ENCODE measurements at regions not wholly inside any gene's neighbourhood (a gene's known extent, or its start where the extent isn't known, plus 50 kb on each side); places are given as distances from the start of the nearest gene placed in this dataset.
"Not testable (repeated sequence)": the region's sequence is repeated elsewhere in the genome, so short reads cannot be mapped to it uniquely, and the experiment has no call there.

DNA sequence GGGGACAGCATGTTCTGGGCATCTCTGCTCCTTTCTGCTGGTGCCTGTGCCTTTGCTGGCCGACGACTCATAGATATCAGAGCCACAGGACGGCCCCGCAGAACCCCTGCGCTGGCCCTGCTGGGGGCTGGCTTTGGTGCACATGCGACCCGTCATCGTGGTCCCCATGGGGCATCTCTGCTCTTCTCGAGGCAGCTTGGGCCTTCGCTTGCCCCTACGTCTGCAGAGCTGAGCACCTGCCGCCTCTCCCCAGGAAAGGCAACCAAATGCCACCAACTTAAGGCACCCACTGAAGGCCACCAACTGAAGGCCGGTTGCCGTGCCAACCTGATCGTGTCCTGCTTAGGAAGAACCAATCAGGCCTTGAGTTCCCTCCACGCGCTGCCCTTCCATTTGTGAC is 153.1 kb downstream of the FOXD4L6 start:
- not testable (repeated sequence) for H3K4me2 ChIP-seq (ENCODE audit: low read depth, low read length, poor library complexity, severe bottlenecking); H2AFZ ChIP-seq (ENCODE audit: low read depth, low read length, severe bottlenecking); H3K4me3 ChIP-seq (ENCODE audit: insufficient read depth, low read length, poor library complexity, severe bottlenecking)

GRCh38 chr9:40974912-40975311 is 153.6 kb downstream of the FOXD4L6 start:
- H4K20me1 ChIP-seq (ENCODE audit: low read depth, low read length); H3K27me3 ChIP-seq (ENCODE audit: low read length); H3K36me3 ChIP-seq (ENCODE audit: low read length); H3K79me2 ChIP-seq (ENCODE audit: insufficient read depth, low read length); H2AFZ ChIP-seq (ENCODE audit: low read depth, low read length, severe bottlenecking); H3F3A ChIP-seq (ENCODE audit: insufficient read depth); H3K27ac ChIP-seq (ENCODE audit: low read depth, low read length); H3K9me2 ChIP-seq (replicated peaks; ENCODE audit: insufficient read depth, low read length); H3K9ac ChIP-seq (ENCODE audit: low read length); H3K4me3 ChIP-seq (ENCODE audit: insufficient read depth, low read length, poor library complexity, severe bottlenecking); H3K9me3 ChIP-seq (ENCODE audit: insufficient read depth, low read length); H3K4me2 ChIP-seq (ENCODE audit: low read depth, low read length, poor library complexity, severe bottlenecking): not testable (repeated sequence)

More for the DNA sequence above, 153.1 kb downstream of the FOXD4L6 start:
- not testable (repeated sequence) for H3K9me3 ChIP-seq (ENCODE audit: insufficient read depth, low read length); H3K9ac ChIP-seq (ENCODE audit: low read length); H3K27ac ChIP-seq (ENCODE audit: low read depth, low read length); H3K9me2 ChIP-seq (replicated peaks; ENCODE audit: insufficient read depth, low read length); H3F3A ChIP-seq (ENCODE audit: insufficient read depth); H3K36me3 ChIP-seq (ENCODE audit: low read length); H3K79me2 ChIP-seq (ENCODE audit: insufficient read depth, low read length); H4K20me1 ChIP-seq (ENCODE audit: low read depth, low read length); H3K27me3 ChIP-seq (ENCODE audit: low read length)

DNA sequence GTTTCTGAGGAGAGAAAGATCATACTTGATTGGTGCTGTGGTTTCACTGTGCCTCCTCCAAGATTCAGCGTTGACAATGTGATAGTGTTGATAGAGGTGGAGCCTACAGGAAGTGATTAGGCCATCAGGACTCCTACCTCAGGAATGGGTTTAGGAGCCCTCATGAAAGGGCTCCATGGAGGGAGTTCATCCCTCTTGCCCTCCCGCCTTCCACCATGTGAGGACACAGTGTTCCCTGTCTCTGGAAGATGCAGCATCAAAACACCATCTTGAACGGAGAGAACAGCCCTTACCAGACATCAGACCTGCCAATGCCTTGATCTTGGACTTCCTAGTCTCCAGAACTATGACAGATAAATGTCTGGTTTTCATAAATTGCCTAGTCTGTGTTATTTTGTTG is 156.7 kb downstream of the FOXD4L6 start:
- not testable (repeated sequence) for H3F3A ChIP-seq (ENCODE audit: insufficient read depth); H4K20me1 ChIP-seq (ENCODE audit: low read depth, low read length); H3K79me2 ChIP-seq (ENCODE audit: insufficient read depth, low read length); H3K4me3 ChIP-seq (ENCODE audit: insufficient read depth, low read length, poor library complexity, severe bottlenecking); H3K9me3 ChIP-seq (ENCODE audit: insufficient read depth, low read length); H3K27ac ChIP-seq (ENCODE audit: low read depth, low read length); H3K9ac ChIP-seq (ENCODE audit: low read length); H3K9me2 ChIP-seq (replicated peaks; ENCODE audit: insufficient read depth, low read length); H3K27me3 ChIP-seq (ENCODE audit: low read length); H2AFZ ChIP-seq (ENCODE audit: low read depth, low read length, severe bottlenecking); H3K36me3 ChIP-seq (ENCODE audit: low read length); H3K4me2 ChIP-seq (ENCODE audit: low read depth, low read length, poor library complexity, severe bottlenecking)

DNA sequence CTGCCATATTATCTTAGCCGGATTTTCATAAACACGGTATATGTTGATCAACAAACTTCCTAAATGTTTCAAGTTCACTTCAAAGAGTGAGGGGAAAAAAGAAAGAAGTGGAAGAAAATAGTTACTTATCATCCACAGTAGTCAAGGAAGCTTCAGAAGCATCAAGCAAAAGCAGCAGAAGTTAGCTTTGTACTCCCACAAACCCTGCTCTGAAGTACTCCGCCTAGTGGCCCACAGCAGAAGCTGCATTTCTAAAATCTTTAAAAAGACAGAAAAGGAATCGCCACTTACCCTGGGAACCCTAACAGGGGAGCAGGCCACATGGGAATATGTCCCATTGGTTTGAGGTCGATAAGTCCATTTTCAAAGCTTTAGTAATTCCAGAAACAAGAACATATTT is 158.1 kb downstream of the FOXD4L6 start:
- not testable (repeated sequence) for H3K36me3 ChIP-seq (ENCODE audit: low read length); H3K9me3 ChIP-seq (ENCODE audit: insufficient read depth, low read length); H3K27ac ChIP-seq (ENCODE audit: low read depth, low read length); H3K79me2 ChIP-seq (ENCODE audit: insufficient read depth, low read length); H3K9me2 ChIP-seq (replicated peaks; ENCODE audit: insufficient read depth, low read length); H3K27me3 ChIP-seq (ENCODE audit: low read length); H2AFZ ChIP-seq (ENCODE audit: low read depth, low read length, severe bottlenecking); H3K9ac ChIP-seq (ENCODE audit: low read length); H3F3A ChIP-seq (ENCODE audit: insufficient read depth); H3K4me2 ChIP-seq (ENCODE audit: low read depth, low read length, poor library complexity, severe bottlenecking); H4K20me1 ChIP-seq (ENCODE audit: low read depth, low read length); H3K4me3 ChIP-seq (ENCODE audit: insufficient read depth, low read length, poor library complexity, severe bottlenecking)
- TF ChIP-seq, protein P1, sequence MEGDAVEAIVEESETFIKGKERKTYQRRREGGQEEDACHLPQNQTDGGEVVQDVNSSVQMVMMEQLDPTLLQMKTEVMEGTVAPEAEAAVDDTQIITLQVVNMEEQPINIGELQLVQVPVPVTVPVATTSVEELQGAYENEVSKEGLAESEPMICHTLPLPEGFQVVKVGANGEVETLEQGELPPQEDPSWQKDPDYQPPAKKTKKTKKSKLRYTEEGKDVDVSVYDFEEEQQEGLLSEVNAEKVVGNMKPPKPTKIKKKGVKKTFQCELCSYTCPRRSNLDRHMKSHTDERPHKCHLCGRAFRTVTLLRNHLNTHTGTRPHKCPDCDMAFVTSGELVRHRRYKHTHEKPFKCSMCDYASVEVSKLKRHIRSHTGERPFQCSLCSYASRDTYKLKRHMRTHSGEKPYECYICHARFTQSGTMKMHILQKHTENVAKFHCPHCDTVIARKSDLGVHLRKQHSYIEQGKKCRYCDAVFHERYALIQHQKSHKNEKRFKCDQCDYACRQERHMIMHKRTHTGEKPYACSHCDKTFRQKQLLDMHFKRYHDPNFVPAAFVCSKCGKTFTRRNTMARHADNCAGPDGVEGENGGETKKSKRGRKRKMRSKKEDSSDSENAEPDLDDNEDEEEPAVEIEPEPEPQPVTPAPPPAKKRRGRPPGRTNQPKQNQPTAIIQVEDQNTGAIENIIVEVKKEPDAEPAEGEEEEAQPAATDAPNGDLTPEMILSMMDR (IDR thresholded peaks at IDR 0.05; ENCODE audit: insufficient read depth, low read length, poor library complexity, severe bottlenecking), result peak; percentile 20

DNA sequence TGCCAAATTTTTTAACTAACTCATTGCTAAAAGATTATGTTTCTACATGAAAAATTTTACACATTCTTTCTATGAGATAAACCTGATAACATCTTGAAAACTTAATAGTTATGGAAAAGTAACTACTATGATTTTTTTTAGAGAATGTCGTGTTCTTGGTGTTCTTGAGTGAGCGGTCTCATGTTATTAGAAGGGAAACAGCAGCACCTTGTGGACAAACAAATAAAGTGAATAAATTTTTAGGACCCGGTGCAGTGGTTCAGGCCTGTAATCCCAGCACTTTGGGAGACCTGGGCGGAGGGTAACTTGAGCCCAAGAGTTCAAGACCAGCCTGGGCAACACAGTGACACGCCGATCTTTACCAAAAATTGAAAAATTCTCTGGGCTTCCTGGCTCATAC is 166.0 kb downstream of the FOXD4L6 start:
- not testable (repeated sequence) for H3K27me3 ChIP-seq (ENCODE audit: low read length); H3K4me3 ChIP-seq (ENCODE audit: insufficient read depth, low read length, poor library complexity, severe bottlenecking); H3K9ac ChIP-seq (ENCODE audit: low read length); H3K9me3 ChIP-seq (ENCODE audit: insufficient read depth, low read length); H3K9me2 ChIP-seq (replicated peaks; ENCODE audit: insufficient read depth, low read length); H3K79me2 ChIP-seq (ENCODE audit: insufficient read depth, low read length); H3K27ac ChIP-seq (ENCODE audit: low read depth, low read length); H3K36me3 ChIP-seq (ENCODE audit: low read length); H2AFZ ChIP-seq (ENCODE audit: low read depth, low read length, severe bottlenecking); H4K20me1 ChIP-seq (ENCODE audit: low read depth, low read length); H3F3A ChIP-seq (ENCODE audit: insufficient read depth); H3K4me2 ChIP-seq (ENCODE audit: low read depth, low read length, poor library complexity, severe bottlenecking)

GRCh38 chr9:40951876-40952494 is 176.5 kb downstream of the FOXD4L6 start:
- not testable (repeated sequence) for H3K9me3 ChIP-seq (ENCODE audit: insufficient read depth, low read length); H3K9ac ChIP-seq (ENCODE audit: low read length); H4K20me1 ChIP-seq (ENCODE audit: low read depth, low read length)

GRCh38 chr9:40946228-40946627 is 182.3 kb downstream of the FOXD4L6 start:
- not testable (repeated sequence) for H3K4me2 ChIP-seq (ENCODE audit: low read depth, low read length, poor library complexity, severe bottlenecking); H3K4me3 ChIP-seq (ENCODE audit: insufficient read depth, low read length, poor library complexity, severe bottlenecking); H4K20me1 ChIP-seq (ENCODE audit: low read depth, low read length); H3K27me3 ChIP-seq (ENCODE audit: low read length); H3K79me2 ChIP-seq (ENCODE audit: insufficient read depth, low read length); H2AFZ ChIP-seq (ENCODE audit: low read depth, low read length, severe bottlenecking); H3K27ac ChIP-seq (ENCODE audit: low read depth, low read length); H3K36me3 ChIP-seq (ENCODE audit: low read length); H3K9me2 ChIP-seq (replicated peaks; ENCODE audit: insufficient read depth, low read length); H3K9ac ChIP-seq (ENCODE audit: low read length); H3F3A ChIP-seq (ENCODE audit: insufficient read depth); H3K9me3 ChIP-seq (ENCODE audit: insufficient read depth, low read length)

More at GRCh38 chr9:40951876-40952494, 176.5 kb downstream of the FOXD4L6 start:
- not testable (repeated sequence) for H3K27ac ChIP-seq (ENCODE audit: low read depth, low read length); H3K9me2 ChIP-seq (replicated peaks; ENCODE audit: insufficient read depth, low read length); H3K4me2 ChIP-seq (ENCODE audit: low read depth, low read length, poor library complexity, severe bottlenecking); H3K4me3 ChIP-seq (ENCODE audit: insufficient read depth, low read length, poor library complexity, severe bottlenecking); H2AFZ ChIP-seq (ENCODE audit: low read depth, low read length, severe bottlenecking); H3F3A ChIP-seq (ENCODE audit: insufficient read depth); H3K79me2 ChIP-seq (ENCODE audit: insufficient read depth, low read length); H3K27me3 ChIP-seq (ENCODE audit: low read length); H3K36me3 ChIP-seq (ENCODE audit: low read length)

DNA sequence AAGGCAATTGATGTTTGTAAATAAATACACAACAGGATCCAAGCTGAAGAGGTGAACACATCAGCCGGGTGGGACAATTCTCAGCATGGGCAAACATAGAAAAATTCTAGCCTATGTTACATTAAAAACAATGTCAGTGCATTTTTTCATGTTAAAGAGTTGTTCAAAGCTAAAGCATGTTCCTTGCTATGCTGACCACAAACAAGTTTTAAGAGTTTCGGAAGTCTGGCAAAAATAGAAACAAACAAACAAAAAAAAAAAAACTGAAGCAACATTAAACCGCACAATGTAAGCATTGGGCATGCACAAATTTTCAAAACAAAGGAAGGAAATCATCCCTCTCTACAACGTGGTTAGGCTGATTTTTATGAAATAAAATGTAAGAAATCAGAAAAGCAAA is 185.8 kb downstream of the FOXD4L6 start:
- not testable (repeated sequence) for H3K4me3 ChIP-seq (ENCODE audit: insufficient read depth, low read length, poor library complexity, severe bottlenecking); H3K27me3 ChIP-seq (ENCODE audit: low read length); H3K36me3 ChIP-seq (ENCODE audit: low read length); H3K27ac ChIP-seq (ENCODE audit: low read depth, low read length); H3F3A ChIP-seq (ENCODE audit: insufficient read depth); H3K79me2 ChIP-seq (ENCODE audit: insufficient read depth, low read length); H2AFZ ChIP-seq (ENCODE audit: low read depth, low read length, severe bottlenecking); H4K20me1 ChIP-seq (ENCODE audit: low read depth, low read length); H3K9ac ChIP-seq (ENCODE audit: low read length); H3K4me2 ChIP-seq (ENCODE audit: low read depth, low read length, poor library complexity, severe bottlenecking); H3K9me3 ChIP-seq (ENCODE audit: insufficient read depth, low read length); H3K9me2 ChIP-seq (replicated peaks; ENCODE audit: insufficient read depth, low read length)

Measured in SU-DHL-6 (cell line).